ENCODE measurements at regions not wholly inside any gene's neighbourhood (a gene's known extent, or its start where the extent isn't known, plus 50 kb on each side); places are given as distances from the start of the nearest gene placed in this dataset.

DNA sequence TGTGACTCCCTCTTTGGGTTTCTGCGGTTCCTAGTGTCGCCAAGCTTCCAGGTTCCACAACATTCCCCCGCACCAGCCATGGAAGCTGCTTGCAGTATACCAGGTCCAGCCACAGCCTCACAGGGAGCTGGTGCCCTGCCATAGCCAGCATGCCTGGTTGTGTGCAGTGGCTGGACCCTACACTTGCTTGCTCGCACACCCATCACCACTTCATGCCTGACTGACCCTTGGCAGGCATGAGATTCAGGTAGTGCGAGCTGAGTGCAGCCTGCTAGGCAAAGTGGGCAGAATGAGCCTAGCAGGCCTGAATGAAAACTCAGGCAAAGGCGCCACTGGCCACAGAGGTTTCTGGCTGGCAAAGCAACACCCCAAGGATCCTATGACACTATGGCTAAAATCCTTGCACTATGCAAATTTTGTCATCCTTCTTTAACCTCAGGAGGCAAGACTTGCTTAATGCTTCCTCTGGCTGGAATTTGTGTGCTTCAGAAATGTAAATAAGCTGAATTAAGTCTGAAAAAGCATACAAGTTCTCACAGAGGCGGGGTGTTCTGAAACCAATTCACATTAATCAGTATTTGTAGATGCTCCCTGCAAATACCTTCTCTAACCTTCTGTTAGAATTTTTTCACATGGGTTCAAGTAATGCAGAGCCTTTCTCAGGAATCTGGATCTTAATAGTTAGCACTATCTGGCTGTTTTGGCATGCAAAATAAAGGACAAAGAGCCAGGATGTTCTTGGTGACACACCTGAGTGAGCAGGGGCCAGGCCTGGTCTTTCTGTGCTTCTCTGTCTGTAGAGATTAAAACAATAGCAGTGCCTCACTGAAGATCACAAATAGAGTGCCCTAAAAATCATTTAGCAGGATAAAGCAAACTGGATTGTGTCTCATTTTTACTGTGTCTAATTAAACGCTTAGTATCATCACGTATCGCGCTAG lies 256.9 kb downstream of the GPATCH2 start:
- DNase-seq: no peak

DNA sequence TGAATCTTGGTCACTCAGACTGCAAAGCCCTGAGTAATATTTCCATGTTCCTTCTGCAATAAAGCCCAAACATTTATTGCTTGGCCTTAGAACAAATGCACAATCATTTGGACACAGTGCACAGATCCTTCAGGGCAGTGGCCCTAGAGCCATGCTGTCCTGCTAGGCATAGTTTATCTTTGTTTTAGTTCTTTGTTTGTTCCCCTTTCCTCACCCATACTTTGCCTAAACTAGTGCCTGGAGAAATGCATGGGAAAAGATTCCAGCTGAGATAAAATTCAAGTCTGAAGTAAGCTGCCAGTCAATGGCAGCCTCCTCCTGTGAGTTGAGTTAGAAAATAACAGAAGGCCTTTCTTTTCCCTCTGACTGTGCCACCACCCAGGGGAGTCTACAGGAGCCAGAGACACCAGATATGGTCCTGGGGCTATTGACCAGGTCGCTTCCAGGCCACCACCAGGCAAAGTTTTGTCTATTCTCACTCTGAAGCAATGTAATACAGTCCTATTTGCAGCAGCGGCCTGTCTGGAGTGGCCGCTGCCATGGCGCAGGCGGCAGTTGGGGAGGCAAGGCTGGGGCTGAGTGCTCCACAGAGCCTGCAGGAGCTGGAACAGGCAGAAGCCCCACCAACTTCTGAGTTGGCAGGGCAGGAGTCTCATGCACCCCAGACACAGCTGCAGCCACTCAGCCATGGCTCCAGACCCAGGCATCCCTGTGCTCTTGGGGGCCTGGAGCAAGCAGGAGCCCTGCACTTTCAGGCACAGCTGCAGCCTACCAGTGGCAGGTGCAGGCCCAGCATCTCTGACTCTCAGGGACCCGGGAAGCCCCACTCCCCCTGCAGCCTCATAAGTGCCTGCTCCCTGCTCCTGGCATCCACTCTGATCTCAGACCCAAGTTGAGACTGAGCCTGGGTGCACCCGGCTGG lies 258.6 kb downstream of the GPATCH2 start:
- DNase-seq: no peak

DNA sequence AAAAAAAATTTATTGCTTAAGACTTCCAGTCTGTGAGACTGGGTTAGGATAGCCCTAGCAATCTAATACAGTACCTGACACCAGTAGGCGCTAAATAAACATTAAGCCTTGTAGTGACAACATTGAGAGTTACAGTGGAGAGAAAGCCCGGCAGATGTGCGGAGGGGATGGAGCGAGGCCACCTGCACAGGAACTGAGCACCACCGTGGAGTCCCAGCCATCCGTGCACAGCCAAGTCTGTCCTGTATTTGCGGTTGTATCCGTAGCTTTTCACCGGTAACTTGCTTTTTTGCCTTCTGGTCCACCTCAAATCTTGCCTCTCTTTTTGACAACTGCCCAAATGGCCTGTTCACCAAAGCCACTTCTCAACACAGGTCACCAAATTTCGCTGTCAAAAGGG lies 260.1 kb downstream of the GPATCH2 start:
- no peak for DNase-seq

DNA sequence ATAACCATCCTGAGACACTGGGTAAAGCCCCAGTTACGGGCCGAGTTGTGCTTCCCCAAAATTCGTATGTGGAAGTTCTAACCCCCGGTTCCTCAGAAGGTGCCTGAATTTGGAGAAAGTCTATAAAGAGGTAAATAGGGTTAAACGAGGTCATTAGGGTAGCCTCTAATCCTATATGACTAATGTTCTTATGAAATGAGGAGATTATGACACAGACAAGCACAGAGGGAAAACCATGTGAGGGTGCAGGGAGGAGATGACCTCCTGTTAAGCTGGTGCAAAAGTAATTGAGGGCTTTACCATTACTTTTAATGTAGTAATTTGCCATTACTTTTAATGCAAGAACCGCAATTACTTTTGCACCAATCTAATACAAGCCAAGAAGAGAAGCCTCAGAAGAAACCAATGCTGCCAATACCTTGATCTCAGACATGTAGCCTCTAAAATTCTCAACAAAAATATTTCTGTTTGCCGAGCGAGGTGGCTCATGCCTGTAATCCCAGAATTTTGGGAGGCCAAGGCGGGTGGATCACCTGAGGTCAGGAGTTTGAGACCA lies 260.8 kb downstream of the GPATCH2 start:
- DNase-seq: no peak

DNA sequence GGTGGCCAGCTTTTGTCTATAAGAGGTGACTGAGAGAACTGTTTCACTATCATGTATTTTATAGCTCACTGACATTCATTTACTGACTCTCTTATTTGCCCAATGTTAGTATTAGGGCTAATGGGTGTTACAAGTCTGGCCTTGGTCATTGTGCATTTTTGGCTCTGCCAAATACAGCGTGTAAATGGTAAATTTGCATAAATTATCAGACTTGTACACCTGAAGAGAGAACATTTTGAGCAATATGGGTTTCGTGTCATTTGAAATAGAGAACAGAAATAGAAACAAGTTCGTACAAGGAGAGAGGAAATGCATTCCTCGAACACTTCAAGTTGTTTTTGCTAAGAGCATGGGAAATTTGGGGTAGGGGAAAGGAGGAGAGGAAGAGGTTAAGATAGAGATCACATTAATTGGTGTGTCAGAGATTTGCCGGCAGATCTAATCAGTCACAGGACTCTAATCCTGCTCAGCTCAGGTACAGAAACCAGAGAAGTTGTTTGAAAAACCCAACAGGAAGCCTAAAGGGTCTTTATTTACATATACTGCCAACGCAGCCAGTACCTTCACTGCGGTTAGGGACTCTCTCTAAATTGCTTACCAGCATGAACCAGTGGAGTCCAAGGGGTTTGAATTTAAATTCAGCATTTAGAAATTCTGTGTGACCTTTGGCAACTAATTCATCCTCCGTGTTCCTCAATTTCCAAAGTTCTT lies 261.5 kb downstream of the GPATCH2 start:
- DNase-seq: no peak

DNA sequence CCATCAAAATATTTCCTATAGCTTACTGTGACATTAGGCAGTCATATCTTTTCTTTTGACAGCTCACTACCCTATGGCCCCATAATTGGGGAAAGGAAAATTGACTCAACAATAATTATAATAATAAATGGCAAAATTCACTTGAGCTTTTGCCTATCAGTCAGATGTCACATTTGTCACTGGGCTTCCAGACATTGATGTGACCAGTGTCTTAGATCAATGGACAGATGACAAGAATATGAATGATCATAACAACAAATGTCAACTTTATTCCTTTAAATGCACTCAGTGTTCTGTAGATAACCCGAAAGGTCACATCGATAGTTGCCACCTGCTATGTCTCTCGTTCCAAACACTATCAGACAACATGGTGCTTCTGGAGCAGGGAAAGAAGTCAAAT lies 266.7 kb downstream of the GPATCH2 start:
- no peak for DNase-seq

DNA sequence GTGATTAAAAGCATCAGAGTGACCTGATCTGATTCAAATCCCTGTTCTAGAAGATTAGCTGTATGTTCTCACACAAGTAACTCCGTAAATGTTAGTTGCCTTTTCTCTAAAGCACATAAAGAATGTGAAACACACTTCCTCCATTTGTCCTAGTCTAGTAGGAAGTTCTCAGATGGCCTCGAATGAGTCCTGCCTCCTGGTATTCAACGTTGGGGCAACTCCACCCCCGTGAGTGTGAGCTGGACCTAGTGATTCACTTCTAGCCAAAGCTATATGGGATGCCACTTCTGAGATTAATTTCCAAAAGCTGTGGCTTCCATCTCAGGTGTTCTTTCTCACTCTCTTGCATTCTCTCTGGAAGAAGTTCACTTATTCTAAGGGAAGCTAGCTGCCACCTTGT lies 267.6 kb downstream of the GPATCH2 start:
- DNase-seq: no peak

DNA sequence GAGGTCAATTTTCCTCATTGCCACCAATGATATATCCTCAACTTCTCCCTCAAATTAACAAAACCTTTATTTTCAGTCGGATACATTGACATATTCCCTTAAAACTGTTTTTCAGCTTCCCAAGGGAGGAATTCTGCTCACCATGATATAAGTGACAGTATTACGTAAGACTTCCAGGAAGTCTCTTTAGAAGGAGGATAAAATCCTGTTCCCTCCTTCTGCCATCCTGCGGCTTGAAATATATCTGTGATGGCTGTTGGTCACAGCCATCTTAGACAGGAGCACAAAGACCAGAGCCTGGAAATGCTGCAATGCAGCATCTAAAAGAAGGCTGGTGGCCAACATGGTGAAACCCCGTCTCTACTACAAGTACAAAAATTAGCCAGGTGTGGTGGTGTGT lies 270.4 kb downstream of the GPATCH2 start:
- no peak for DNase-seq

DNA sequence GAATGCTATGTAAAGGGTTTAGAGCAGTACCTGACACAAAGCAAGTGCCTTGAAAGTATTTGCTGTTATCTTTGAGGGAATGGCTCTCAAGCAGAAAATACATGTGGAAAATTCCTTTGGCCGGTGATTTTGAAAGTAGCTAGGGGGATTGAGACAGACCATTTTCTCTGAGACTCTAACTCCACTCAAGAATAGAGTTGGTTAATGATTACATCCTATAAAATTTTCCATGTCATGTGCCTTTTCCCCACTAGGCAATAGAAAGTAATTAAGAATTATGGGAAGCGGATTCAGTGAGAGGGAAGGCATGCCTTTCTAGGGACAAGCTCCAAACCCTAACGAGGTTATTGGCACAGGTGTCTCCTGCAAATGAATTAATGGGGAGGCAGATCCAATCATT lies 276.0 kb downstream of the GPATCH2 start:
- no peak for DNase-seq

DNA sequence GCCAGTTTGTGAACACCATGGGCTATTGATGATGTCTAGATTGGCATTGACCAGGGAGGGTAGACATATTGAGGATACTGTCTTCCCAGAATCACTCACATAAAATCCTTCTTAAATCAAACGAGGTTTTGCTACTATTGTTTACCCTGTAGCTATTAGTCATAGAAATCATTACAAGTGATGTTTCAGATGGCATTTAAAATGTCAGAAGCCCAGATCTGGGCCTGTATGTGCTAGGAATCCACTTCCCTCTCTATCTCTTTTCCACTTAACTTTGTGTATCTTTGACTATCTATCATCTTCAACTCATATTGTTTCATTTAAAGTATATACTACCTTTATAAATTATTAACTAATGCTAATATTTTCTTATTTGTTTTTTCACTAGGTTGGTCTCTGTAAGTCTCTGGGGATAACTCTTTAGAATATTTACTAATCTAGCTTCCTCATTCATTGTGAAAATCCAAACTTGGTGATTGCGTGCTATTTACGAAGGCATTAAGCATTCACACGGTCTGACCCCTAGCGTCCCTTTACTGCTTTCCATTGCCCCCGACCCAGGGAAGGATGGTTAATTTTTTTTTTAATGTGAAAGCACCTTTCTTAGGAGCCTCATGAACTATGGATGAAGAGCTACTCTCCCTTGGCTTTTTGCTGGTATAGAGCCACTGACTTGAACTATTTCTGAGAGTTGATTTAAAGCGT lies 281.8 kb downstream of the GPATCH2 start:
- DNase-seq: no peak

DNA sequence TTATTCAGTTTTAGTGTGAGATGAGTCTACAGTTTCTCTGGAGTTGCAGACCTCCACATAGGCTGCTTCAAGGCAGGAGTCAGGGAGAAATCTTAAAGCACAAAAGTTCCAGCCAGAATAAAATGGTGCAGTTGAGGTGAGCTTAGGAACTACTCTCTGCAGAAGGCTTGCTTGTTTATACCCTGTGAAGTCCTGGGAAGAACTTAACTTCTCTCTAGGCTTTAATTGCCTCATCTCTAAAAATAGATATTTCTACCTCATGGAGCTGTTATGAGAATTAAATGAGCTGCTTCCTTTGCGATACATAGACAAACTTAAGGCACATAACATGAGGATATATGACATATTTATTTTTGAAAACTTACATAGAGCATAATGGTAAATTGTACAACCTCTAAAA lies 286.2 kb downstream of the GPATCH2 start:
- no peak for DNase-seq

DNA sequence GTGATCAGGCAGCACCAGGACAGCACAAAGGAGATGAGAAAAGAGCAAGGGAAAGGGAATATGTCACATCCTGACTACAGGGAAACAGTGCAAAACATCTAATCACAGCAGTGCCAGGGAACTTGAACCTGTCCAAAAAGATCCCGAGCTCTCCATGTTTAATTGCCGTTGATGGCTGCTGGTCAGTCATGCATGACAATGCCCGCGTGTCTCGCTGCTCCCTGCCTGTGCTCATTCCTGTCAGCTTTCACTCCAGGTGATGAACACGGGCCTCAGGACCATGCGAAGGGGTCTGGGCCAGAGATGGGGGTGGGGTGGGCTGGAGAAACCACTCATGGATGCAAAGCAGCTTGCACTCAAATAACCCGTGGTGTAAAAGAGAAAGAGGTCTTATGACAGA lies 287.0 kb downstream of the GPATCH2 start:
- no peak for DNase-seq

DNA sequence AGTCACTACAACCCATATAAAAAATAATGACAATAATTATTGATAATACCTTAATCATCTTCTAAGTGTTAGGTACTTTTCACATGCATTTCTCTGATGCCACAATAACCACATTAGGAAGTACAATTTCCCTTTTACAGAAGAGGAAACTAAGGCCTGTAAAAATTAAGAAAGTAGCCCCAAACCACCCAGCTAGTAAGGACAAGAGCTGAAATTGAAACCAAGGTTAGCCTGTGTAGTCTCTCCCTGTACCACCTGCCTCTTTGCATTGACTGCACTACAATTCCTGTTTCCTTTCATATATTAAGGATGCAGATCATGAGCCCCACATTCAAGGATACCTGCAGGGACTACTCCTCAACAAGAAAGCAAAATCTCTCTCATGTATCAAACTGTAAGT lies 288.8 kb downstream of the GPATCH2 start:
- DNase-seq: no peak

DNA sequence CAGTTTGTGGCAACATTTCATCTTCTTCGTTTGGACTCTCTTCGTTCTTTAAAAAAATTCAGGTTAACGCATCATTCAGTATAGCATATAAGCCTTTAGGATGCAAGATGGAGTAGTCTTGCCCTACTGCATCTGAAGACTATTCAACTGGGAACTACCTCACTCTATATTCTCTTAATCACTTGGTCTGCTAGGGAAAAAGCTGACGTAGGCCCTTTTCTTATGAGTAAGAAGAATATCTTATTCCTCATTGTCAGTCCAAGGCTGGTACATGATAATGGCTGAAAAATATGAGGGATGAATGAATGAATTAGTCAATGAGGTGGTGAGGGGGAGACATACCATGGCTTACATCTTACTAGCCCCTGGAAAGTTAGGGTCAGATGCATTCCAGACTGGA lies 294.2 kb downstream of the GPATCH2 start:
- DNase-seq: no peak

DNA sequence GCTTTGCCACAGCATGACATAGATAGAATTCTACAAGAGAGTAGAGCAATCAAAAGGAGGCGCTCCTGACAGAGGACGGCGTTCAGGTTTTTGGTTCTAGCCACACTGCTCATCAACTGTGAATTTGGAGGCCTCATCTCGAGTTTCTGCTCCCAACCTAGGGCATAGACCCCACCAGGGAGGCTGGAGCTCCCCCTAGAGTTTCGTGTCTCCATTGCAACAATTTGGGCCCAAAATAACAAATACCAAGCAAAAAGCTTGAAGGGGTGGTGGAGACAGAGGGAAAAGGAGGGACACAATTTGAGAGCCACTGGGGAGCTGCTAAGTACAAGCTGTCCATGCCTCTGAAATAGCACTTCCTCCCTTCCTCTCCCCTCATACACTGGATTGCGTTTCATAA lies 297.0 kb downstream of the GPATCH2 start:
- DNase-seq: no peak

DNA sequence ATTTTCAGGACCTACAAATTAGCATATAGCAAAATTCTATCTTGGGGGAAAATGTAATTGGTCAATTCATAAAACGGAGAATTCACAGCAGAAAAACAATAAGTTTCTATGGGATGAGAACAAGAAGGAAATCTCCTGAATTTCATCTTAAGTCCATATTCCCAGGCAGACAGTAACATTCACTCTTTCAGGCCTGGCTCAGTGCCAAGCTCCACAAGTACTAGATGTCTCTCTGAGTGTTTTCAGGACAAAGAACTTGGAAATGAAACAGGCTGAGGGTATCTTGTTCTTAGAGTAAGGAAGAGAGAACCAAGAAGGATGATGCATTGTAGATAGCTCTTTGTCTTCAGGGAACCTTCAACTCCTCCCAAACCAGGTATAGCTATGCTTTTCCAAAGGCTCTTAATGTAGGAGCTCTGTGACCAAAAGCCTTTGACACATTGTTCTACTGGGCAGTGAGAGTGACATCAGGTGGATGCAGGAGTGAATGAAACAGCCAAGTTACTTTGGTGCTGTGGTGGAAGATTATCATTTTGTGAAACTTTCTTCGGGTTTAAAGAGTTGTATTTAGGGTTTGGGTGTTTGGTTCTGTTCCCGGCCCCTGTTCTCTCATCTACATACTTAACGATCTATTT lies 298.3 kb downstream of the GPATCH2 start:
- DNase-seq: no peak

DNA sequence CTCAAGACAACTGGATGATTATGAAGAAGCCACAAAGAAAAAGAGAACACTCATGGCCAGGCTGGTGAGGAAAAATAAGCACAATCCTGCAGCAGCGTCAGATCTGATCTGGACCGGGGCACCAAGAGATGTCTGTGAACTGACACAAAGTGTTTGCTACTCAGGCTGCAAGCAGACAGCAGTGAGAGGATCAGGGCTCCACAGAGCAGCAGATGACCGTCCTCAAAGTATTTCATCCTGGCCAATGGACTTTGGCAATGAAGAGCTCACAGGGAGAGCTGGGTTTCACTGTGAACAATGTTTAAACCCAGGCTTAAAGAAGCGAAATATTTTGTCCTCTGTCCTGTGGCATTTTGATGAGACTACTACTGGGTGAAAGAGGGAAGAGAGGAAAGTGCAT lies 299.2 kb downstream of the GPATCH2 start:
- no peak for DNase-seq

DNA sequence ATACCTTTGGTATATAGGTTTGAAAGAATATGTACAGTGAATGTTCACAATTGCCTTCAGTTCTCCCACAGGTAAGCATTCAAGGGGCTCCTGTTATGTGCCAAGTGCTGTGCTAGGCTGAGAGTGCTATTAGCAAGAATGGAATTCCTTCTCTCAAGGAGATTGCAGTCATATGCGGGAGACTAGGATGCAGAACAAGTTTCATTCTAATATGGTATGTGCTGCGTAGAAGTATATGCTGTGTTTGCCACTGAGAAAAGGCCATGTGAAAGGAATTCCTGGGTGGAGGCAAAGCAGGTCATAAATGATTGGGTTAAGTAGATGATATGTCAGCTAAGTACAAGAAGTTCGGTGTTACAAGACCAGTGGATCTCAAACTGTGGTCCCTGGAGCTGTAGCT lies 303.0 kb downstream of the GPATCH2 start:
- no peak for DNase-seq

DNA sequence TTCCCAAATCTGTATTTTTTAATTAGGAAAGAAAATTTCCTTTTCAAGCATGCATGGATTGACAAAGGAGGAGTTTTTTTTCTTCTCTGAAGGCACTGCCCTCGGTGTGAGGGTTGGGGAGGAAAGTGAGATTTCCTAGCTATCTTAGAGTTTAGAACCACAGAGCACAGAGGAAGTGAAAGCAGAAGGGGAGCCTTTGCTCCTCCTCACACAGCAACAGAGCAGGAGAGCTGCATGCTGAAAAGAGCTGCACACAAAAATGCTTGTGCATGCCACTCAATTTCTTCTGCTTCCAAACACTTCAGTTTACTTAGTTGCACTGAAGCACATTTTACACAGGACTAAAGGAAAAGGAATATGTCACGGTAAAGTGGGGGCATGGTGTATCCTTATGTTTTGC lies 308.1 kb downstream of the GPATCH2 start:
- no peak for DNase-seq

DNA sequence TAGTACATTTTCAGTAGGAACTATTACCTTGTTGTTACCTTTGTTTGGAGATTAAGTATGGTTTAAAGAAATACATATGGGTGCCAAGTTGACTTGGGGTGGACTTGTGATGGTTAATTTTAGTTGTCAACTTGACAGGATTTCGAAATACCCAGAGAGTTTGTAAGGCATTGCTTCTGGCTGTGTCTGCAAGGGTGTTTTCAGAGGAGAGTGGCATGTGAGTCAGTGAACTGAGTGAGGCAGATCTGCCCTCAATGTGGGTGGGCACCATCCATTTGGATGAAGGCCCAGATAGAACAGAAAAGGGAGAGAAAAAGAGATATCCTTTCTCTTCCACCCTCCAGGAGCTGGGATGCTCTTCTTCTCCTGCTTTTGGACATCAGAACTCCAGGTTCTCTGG lies 315.5 kb downstream of the GPATCH2 start:
- peak; percentile 13 for DNase-seq

DNA sequence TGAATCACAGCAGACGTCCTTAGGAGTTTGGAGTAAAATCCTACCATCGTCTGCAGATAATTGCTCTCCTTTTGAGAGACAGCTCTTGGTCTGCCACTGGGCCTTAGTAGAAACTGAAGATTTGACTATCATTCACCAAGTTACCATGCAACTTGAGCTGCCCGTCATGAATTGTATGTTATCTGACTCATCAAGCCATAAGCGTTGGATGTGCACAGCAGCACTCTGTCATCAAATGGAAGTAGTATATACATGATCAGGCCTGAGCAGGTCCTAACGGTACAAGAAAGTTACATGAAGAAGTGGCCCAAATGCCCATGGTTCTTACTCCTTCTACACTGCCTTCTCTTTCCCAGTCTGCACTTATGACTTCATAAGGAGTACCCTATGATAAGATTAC lies 317.8 kb downstream of the GPATCH2 start:
- DNase-seq: no peak

DNA sequence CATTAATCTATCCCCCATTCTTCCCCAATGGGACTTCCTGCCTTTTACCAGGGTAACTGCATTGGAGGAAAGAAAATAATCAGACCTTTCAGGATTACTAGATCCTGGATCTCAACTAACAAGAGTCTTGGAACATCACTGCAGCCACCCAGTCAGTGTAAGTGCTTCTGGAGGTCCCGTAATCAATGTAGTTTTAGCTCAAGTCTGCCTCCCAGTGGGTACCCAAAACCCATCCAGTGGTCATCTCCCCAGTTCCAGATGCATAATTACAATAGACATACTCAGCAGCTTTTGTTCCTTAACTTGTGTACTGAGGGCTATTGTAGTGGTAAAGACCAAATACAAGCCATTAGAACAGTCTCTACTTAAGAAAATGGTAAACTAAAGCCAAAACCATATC lies 319.1 kb downstream of the GPATCH2 start:
- no peak for DNase-seq
